ENCODE measurements at regions not wholly inside any gene's neighbourhood (a gene's known extent, or its start where the extent isn't known, plus 50 kb on each side); places are given as distances from the start of the nearest gene placed in this dataset.

DNA sequence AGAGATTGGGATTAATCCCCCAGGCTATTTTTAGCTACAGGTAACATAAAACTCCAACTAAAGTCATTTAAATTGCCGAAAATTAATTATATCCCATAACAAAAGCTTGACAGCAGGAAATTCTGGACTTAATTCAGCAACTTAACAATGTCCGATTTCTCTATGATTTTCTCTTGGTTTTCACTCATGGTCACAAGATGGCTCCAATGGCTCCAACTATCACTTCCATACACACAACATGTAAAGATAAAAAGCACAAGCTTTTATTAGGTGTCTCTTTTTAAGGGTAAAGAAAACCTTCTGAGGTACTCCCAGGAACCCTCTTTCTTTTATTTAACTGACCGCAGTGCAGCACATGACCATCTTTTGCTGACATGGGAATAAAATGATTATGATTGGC lies 363.5 kb upstream of the PTBP2 start:
- no peak for DNase-seq (ENCODE audit: low spot score)
- no peak for TF ChIP-seq CTCF (IDR thresholded peaks at IDR 0.05; ENCODE audit: extremely low read depth, insufficient read depth, missing control alignments)

GRCh38 chr1:96360036-96360795 lies 361.4 kb upstream of the PTBP2 start:
- TF ChIP-seq CTCF (IDR thresholded peaks at IDR 0.05; ENCODE audit: extremely low read depth, insufficient read depth, missing control alignments), result no peak
- no peak for DNase-seq (ENCODE audit: low spot score)
- in situ Hi-C loops (cut with MboI; ENCODE audit: low pct_unique_long_range_greater_than_20kb, low sequenced_read_pairs, unreplicated experiment), result no loop called here

More for the DNA sequence above, 363.5 kb upstream of the PTBP2 start:
- in situ Hi-C loops (cut with MboI; ENCODE audit: low pct_unique_long_range_greater_than_20kb, low sequenced_read_pairs, unreplicated experiment), result no loop called here

- in situ Hi-C loops (cut with MboI; ENCODE audit: low pct_unique_long_range_greater_than_20kb, low sequenced_read_pairs, unreplicated experiment), result no loop called here
- DNase-seq (ENCODE audit: low spot score), result no peak
- TF ChIP-seq CTCF (IDR thresholded peaks at IDR 0.05; ENCODE audit: extremely low read depth, insufficient read depth, missing control alignments), result no peak
Measured at GRCh38 chr1:96361271-96361856, 360.2 kb upstream of the PTBP2 start.

- TF ChIP-seq CTCF (IDR thresholded peaks at IDR 0.05; ENCODE audit: extremely low read depth, insufficient read depth, missing control alignments), result no peak
- no peak for DNase-seq (ENCODE audit: low spot score)
- in situ Hi-C loops (cut with MboI; ENCODE audit: low pct_unique_long_range_greater_than_20kb, low sequenced_read_pairs, unreplicated experiment), result no loop called here
Measured at GRCh38 chr1:96361961-96362360, 359.6 kb upstream of the PTBP2 start.

- DNase-seq (ENCODE audit: low spot score), result no peak
- TF ChIP-seq CTCF (IDR thresholded peaks at IDR 0.05; ENCODE audit: extremely low read depth, insufficient read depth, missing control alignments), result no peak
- in situ Hi-C loops (cut with MboI; ENCODE audit: low pct_unique_long_range_greater_than_20kb, low sequenced_read_pairs, unreplicated experiment), result no loop called here
Measured at GRCh38 chr1:96362623-96363022, 359.0 kb upstream of the PTBP2 start.

DNA sequence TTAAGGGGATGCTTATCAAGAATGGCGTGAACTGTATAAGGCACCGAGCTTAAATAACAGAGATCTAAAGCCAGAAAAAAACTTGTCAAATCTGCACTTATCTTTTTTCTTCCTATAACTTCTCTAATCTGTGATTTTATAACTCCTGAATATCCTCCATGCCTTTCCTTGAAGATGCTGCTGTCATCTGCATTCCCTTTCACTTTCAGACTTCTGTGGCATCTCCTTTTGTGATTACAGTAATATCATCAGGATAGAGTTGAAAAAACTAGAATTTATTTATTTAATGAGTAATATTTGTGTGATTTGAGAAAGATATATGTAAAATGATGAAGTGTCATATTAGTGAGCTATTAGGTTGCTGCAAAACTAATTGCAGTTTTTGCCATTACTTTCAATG lies 357.8 kb upstream of the PTBP2 start:
- in situ Hi-C loops (cut with MboI; ENCODE audit: low pct_unique_long_range_greater_than_20kb, low sequenced_read_pairs, unreplicated experiment), result no loop called here
- TF ChIP-seq CTCF (IDR thresholded peaks at IDR 0.05; ENCODE audit: extremely low read depth, insufficient read depth, missing control alignments), result no peak
- DNase-seq (ENCODE audit: low spot score), result no peak
